Keratinocyte (primary cell): ENCODE measurements at regions not wholly inside any gene's neighbourhood (a gene's known extent, or its start where the extent isn't known, plus 50 kb on each side); places are given as distances from the start of the nearest gene placed in this dataset.

ENCODE experiments used
- DNase-seq: peaks from one replicate; pipeline ENCODE4 v3.0.0-alpha.2; 2011; ENCODE audit warnings: low read depth, missing footprints, low spot score
- FAIRE-seq: peaks from 2 replicates; lab custom pipeline; 2011; peaks lifted over from hg19 to GRCh38; lab: Jason Lieb, UNC
- H2AFZ ChIP-seq: 2 replicates; pipeline ENCODE4 v1.6.0; 2012; ENCODE audit warnings: low read length, control low read depth, inconsistent platforms; ENCODE audit not compliant: control insufficient read depth
- H3K27ac ChIP-seq: 2 replicates; pipeline ENCODE4 v1.5.1; 2011; ENCODE audit warnings: low read length; ENCODE audit not compliant: control insufficient read depth, insufficient read depth
- H3K27me3 ChIP-seq: 3 replicates; pipeline ENCODE4 v1.6.0; 2011; ENCODE audit warnings: low read length; ENCODE audit not compliant: control insufficient read depth, insufficient read depth; ENCODE audit errors: extremely low read depth
- H3K36me3 ChIP-seq, 2 experiments: 2 replicates in 1 of 2; 3 replicates in 1 of 2; pipeline ENCODE4 v1.5.1; 2011; ENCODE audit warnings: low read length in 2 of 2, mild to moderate bottlenecking in 1 of 2; ENCODE audit not compliant: control insufficient read depth in 2 of 2, insufficient read depth in 2 of 2; ENCODE audit errors: extremely low read depth in 1 of 2
- H3K4me1 ChIP-seq: 3 replicates; pipeline ENCODE4 v1.5.1; 2011; ENCODE audit warnings: low read length; ENCODE audit not compliant: control insufficient read depth, insufficient read depth; ENCODE audit errors: extremely low read depth
- H3K4me2 ChIP-seq: 3 replicates; pipeline ENCODE4 v1.6.0; 2011; ENCODE audit warnings: low read depth, low read length; ENCODE audit not compliant: control insufficient read depth, insufficient read depth; ENCODE audit errors: extremely low read depth
- H3K4me3 ChIP-seq, 3 experiments: fragments of 200-600 bp in 1 of 3; sonication (generic) in 1 of 3; 2 replicates in 2 of 3; 3 replicates in 1 of 3; pipeline ENCODE4 v1.5.1; 2011 to 2016; ENCODE audit warnings: low read length in 3 of 3, mild to moderate bottlenecking in 3 of 3, control low read depth in 2 of 3, inconsistent platforms in 1 of 3, low read depth in 1 of 3, mixed read lengths in 1 of 3, mixed run types in 1 of 3, moderate library complexity in 1 of 3; ENCODE audit not compliant: control insufficient read depth in 2 of 3, insufficient read depth in 2 of 3; ENCODE audit errors: extremely low read depth in 1 of 3
- H3K79me2 ChIP-seq: 2 replicates; pipeline ENCODE4 v1.6.0; 2012; ENCODE audit warnings: low read length; ENCODE audit not compliant: control insufficient read depth, insufficient read depth
- H3K9ac ChIP-seq: 3 replicates; pipeline ENCODE4 v1.6.0; 2011; ENCODE audit warnings: low read length; ENCODE audit not compliant: control insufficient read depth, insufficient read depth; ENCODE audit errors: extremely low read depth
- H3K9me1 ChIP-seq: 3 replicates; pipeline ENCODE4 v1.6.0; 2011; ENCODE audit warnings: low read length; ENCODE audit not compliant: control insufficient read depth, insufficient read depth; ENCODE audit errors: extremely low read depth
- H3K9me3 ChIP-seq: 2 replicates; pipeline ENCODE4 v1.5.1; 2012; ENCODE audit warnings: low read depth, low read length; ENCODE audit not compliant: control insufficient read depth
- H4K20me1 ChIP-seq: 3 replicates; pipeline ENCODE4 v1.6.0; 2011; ENCODE audit warnings: low read length; ENCODE audit not compliant: control insufficient read depth, insufficient read depth; ENCODE audit errors: extremely low read depth
- EZH2 ChIP-seq: IDR thresholded peaks from one replicate; pipeline ENCODE4 v1.6.1; 2012; ENCODE audit warnings: inconsistent platforms, mild to moderate bottlenecking, low read length, moderate library complexity
- dilution Hi-C: fragments of 300-500 bp; cut with MboI; formaldehyde crosslinking; loops from one replicate; pipeline ENCODE4 v1.7.0; 2020; ENCODE audit warnings: low sequenced_read_pairs; ENCODE audit not compliant: extremely low pct_ligation_motif_present
- TF ChIP-seq, protein P1 (sequence below), 3 experiments: IDR thresholded peaks in 1 of 3; conservative IDR thresholded peaks in 1 of 3; optimal IDR thresholded peaks in 1 of 3; 2 replicates in 2 of 3; 3 replicates in 1 of 3; pipeline versions ENCODE3 to v1.5.1; 2011; ENCODE audit warnings: low read length in 3 of 3, mild to moderate bottlenecking in 3 of 3, moderate library complexity in 2 of 3, control low read depth in 1 of 3, inconsistent platforms in 1 of 3; ENCODE audit not compliant: insufficient read depth in 2 of 3; ENCODE audit errors: extremely low read depth in 1 of 3

DNA sequence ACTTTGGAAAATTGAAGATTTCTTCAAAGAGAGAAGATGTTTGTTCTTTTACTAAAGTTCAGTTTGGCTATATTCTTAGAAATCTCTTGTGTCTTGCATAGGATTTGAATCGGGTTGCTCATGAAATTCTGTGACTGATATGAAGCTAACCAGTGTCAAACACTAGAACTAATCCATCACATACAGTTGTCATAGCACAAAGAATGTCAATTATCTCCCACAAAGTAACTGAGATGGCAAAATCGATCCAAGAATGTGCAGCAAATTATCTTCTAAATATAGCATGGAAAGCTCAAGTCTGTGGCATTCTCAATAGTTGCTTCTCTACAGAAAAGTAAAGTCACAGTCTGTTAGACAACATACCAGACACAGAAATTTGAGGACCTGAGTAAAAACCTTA lies 768.1 kb upstream of the LRRN3 start:
- Histone ChIP-seq H3K27me3 (no peaks in the 10 kb centered on the region), H3K9ac (no peak overlapping the region), H3K4me3 (no peak overlapping the region), H3K4me2 (no peak overlapping the region), H4K20me1 (no peaks in the 10 kb centered on the region), H3K9me3 (no peaks in the 10 kb centered on the region), H3K4me1 (no peaks in the 10 kb centered on the region), H3K79me2 (no peaks in the 10 kb centered on the region), H3K36me3 (no peaks in the 10 kb centered on the region), H3K27ac (no peak overlapping the region), H2AFZ (no peak overlapping the region), H3K9me1 (no peaks in the 10 kb centered on the region)
- DNase-seq, result no peak
- FAIRE-seq, result no peak
- TF ChIP-seq, protein P1, sequence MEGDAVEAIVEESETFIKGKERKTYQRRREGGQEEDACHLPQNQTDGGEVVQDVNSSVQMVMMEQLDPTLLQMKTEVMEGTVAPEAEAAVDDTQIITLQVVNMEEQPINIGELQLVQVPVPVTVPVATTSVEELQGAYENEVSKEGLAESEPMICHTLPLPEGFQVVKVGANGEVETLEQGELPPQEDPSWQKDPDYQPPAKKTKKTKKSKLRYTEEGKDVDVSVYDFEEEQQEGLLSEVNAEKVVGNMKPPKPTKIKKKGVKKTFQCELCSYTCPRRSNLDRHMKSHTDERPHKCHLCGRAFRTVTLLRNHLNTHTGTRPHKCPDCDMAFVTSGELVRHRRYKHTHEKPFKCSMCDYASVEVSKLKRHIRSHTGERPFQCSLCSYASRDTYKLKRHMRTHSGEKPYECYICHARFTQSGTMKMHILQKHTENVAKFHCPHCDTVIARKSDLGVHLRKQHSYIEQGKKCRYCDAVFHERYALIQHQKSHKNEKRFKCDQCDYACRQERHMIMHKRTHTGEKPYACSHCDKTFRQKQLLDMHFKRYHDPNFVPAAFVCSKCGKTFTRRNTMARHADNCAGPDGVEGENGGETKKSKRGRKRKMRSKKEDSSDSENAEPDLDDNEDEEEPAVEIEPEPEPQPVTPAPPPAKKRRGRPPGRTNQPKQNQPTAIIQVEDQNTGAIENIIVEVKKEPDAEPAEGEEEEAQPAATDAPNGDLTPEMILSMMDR (optimal IDR thresholded peaks at IDR 0.05 in 1 of 3, IDR thresholded peaks at IDR 0.05 in 1 of 3, conservative IDR thresholded peaks at IDR 0.05 in 1 of 3; ENCODE audit: extremely low read depth in 1 of 3, insufficient read depth in 2 of 3, low read length in 3 of 3), result no peak
- no peak for TF ChIP-seq EZH2
- dilution Hi-C loops, result no loop called here

DNA sequence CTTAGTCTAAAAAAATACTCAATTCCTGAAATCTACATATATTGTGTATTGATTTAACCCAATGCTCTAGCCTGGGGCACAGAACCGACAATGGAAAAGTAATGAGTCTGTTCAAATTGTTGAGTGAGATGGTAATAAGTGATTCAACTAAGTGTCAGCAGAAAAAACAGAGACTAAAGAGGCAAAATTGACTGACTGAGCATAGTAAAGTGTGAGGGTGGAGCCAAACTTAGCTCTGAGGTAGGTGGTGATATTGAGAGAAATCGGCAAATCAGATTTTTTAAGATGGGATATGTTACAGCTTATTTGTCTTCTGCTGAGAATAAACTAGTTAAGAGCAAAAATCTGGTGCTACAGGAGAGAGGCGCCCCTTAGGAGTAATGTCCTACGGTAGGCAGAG lies 764.0 kb upstream of the LRRN3 start:
- Histone ChIP-seq H3K9ac (no peak overlapping the region), H3K79me2 (no peaks in the 10 kb centered on the region), H3K36me3 (no peaks in the 10 kb centered on the region), H3K4me3 (no peak overlapping the region), H4K20me1 (no peaks in the 10 kb centered on the region), H3K9me3 (no peaks in the 10 kb centered on the region), H3K4me1 (no peaks in the 10 kb centered on the region), H3K9me1 (no peaks in the 10 kb centered on the region), H3K4me2 (no peak overlapping the region), H3K27me3 (no peaks in the 10 kb centered on the region), H2AFZ (no peak overlapping the region), H3K27ac (no peak overlapping the region)
- dilution Hi-C loops, result no loop called here
- no peak for TF ChIP-seq EZH2
- TF ChIP-seq, protein P1 (optimal IDR thresholded peaks at IDR 0.05 in 1 of 3, IDR thresholded peaks at IDR 0.05 in 1 of 3, conservative IDR thresholded peaks at IDR 0.05 in 1 of 3; ENCODE audit: extremely low read depth in 1 of 3, insufficient read depth in 2 of 3, low read length in 3 of 3), result no peak
- no peak for DNase-seq
- FAIRE-seq, result no peak
